ENCODE measurements at regions not wholly inside any gene's neighbourhood (a gene's known extent, or its start where the extent isn't known, plus 50 kb on each side); places are given as distances from the start of the nearest gene placed in this dataset.

DNA sequence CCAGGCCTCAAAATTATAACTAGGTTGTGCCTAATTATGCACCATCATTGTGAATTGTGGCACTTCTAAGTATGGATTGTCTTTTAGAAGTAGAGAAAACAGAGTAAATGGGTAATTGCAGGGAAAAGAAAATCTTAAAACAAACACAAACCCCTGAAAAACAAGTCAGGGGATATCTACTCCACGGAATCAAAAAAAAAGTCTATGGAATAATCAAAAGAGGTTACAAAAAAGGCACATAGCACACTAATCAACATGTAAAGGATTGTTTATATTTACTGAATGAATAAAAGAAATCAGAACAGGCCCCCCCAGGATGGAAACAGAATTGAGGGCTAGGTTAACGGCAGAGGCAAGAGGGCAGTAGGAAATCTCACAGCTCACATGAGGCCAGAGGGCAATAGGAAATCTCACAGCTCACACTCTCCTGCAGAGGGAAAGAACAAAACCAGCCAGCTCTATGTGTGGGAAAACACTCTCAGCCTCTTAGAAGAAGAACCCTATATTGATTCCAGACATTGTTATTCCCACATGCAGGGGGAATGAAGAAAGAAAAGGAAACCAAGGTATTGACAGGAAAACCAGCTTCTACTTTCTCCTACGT, 72.7 kb upstream of the FNDC3B start:
- intact Hi-C loops (cut with DNase I; ENCODE audit: low total_unique reads), result no loop called here
- TF ChIP-seq CTCF (IDR thresholded peaks at IDR 0.05), result no peak
- TF ChIP-seq POLR2A (IDR thresholded peaks at IDR 0.05), result no peak
- 40 to 54% methylated on average over 3 of the region's 3 CpGs for WGBS, 2 donors
- no peak overlapping the region for H3K4me3 ChIP-seq (ENCODE audit: low read depth, poor library complexity, severe bottlenecking)
- no peak for DNase-seq (ENCODE audit: low spot score in 2 of 2)

DNA sequence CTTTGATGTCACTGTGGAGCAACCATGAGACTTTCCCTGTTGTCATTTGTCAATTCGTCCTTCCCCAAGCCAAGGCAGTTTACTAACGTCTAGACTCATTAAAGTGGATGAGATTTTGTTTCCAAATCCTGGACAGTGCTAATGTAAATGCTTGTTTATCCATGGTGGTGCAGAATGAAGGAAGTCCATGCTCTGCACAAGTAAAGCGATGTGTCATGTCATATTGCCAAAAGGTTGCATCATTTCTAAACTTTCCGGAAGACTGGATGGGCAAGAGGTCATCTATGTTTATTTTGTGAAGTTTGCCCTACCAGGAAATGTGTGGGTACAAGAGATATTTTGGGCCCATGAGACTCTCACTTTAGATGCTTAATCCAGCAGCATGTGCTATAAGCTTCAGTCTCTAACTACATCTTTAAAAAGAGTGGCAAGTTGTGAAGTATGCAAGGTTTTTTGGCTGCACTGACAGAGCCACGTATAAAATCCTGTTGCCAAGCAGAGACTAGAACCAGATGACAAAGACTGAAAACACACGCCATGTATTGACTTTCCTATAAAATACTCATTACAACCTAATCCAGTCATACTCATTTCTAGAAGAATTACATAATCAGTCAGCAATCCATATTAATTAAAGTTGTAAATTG, 72.1 kb upstream of the FNDC3B start:
- peak in 1 of 2 donors; percentile 27 for DNase-seq (ENCODE audit: low spot score in 2 of 2)
- 23 to 37% methylated on average over 6 of the region's 6 CpGs for WGBS, 2 donors
- intact Hi-C loops (cut with DNase I; ENCODE audit: low total_unique reads), result no loop called here
- no peak overlapping the region for H3K4me3 ChIP-seq (ENCODE audit: low read depth, poor library complexity, severe bottlenecking)
- TF ChIP-seq POLR2A (IDR thresholded peaks at IDR 0.05), result no peak

DNA sequence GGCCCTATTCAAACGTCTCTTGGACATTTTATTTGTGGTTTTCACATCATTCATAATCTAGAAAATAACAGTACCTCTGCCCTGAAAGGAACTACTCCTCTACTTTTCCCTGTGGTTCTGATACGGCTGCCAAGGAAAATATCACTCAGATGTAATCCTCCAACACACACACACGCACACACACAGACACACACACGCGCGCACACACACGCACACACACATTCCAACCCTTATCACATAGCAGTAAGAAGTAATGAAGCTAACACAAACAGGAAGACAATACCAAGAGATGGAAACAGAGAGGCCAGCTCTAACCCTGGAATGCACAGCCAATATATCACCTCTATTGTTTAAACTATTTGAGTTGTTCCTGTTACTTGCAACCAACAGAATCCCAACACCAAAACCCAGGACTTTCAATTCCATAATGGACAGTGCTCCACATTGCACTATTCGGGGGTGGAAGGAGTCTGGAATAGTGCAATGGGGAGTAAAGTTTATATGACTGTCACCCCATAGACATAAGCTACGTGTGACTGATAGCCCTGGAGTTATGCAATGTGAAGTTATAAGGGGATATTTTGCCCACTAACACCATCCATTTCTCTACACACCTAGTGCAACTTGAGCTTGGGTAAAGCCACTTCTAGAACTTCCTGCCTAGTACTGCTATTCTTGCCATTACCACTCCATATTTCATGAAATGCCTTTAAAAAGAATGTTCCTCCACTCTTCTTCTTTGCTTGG, 71.3 kb upstream of the FNDC3B start:
- no peak overlapping the region for H3K4me3 ChIP-seq (ENCODE audit: low read depth, poor library complexity, severe bottlenecking)
- intact Hi-C loops (cut with DNase I; ENCODE audit: low total_unique reads), result no loop called here
- DNase-seq (ENCODE audit: low spot score in 2 of 2), result no peak
- no peak for TF ChIP-seq CTCF (IDR thresholded peaks at IDR 0.05)
- no peak for TF ChIP-seq POLR2A (IDR thresholded peaks at IDR 0.05)
- WGBS, 2 donors, result 60 to 67% methylated on average over 9 of the region's 9 CpGs

GRCh38 chr3:171970301-171970788, 69.0 kb upstream of the FNDC3B start:
- intact Hi-C loops (cut with DNase I; ENCODE audit: low total_unique reads), result no loop called here
- WGBS, 2 donors, result 85 to 91% methylated on average over 1 of the region's 1 CpG
- TF ChIP-seq CTCF (IDR thresholded peaks at IDR 0.05) (no peak), POLR2A (IDR thresholded peaks at IDR 0.05) (no peak)
- no peak for DNase-seq (ENCODE audit: low spot score in 2 of 2)
- H3K4me3 ChIP-seq (ENCODE audit: low read depth, poor library complexity, severe bottlenecking), result no peak overlapping the region

- WGBS, 2 donors, result 46 to 58% methylated on average over 1 of the region's 1 CpG
- intact Hi-C loops (cut with DNase I; ENCODE audit: low total_unique reads), result no loop called here
- TF ChIP-seq CTCF (IDR thresholded peaks at IDR 0.05) (no peak), POLR2A (IDR thresholded peaks at IDR 0.05) (no peak)
Observed at GRCh38 chr3:171971919-171972514, 67.4 kb upstream of the FNDC3B start.

GRCh38 chr3:171972871-171973348, 66.5 kb upstream of the FNDC3B start:
- DNase-seq (ENCODE audit: low spot score in 2 of 2), result peak; percentile 49 to 89
- TF ChIP-seq POLR2A (IDR thresholded peaks at IDR 0.05), result no peak
- no peak for TF ChIP-seq CTCF (IDR thresholded peaks at IDR 0.05)
- intact Hi-C loops (cut with DNase I; ENCODE audit: low total_unique reads), result no loop called here
- 29 to 47% methylated on average over 2 of the region's 2 CpGs for WGBS, 2 donors
- no peak overlapping the region for H3K4me3 ChIP-seq (ENCODE audit: low read depth, poor library complexity, severe bottlenecking)

More at GRCh38 chr3:171971919-171972514, 67.4 kb upstream of the FNDC3B start:
- DNase-seq (ENCODE audit: low spot score in 2 of 2), result no peak
- no peak overlapping the region for H3K4me3 ChIP-seq (ENCODE audit: low read depth, poor library complexity, severe bottlenecking)

Measured in lower leg skin (tissue), 4 donors.